ENCODE measurements at regions not wholly inside any gene's neighbourhood (a gene's known extent, or its start where the extent isn't known, plus 50 kb on each side); places are given as distances from the start of the nearest gene placed in this dataset.

GRCh38 chr5:174472956-174473355 is 251.4 kb upstream of the MSX2 start:
- TF ChIP-seq, protein P1, sequence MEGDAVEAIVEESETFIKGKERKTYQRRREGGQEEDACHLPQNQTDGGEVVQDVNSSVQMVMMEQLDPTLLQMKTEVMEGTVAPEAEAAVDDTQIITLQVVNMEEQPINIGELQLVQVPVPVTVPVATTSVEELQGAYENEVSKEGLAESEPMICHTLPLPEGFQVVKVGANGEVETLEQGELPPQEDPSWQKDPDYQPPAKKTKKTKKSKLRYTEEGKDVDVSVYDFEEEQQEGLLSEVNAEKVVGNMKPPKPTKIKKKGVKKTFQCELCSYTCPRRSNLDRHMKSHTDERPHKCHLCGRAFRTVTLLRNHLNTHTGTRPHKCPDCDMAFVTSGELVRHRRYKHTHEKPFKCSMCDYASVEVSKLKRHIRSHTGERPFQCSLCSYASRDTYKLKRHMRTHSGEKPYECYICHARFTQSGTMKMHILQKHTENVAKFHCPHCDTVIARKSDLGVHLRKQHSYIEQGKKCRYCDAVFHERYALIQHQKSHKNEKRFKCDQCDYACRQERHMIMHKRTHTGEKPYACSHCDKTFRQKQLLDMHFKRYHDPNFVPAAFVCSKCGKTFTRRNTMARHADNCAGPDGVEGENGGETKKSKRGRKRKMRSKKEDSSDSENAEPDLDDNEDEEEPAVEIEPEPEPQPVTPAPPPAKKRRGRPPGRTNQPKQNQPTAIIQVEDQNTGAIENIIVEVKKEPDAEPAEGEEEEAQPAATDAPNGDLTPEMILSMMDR (IDR thresholded peaks at IDR 0.05), result no peak
- no peak for TF ChIP-seq POLR2A (IDR thresholded peaks at IDR 0.05)
